ENCODE measurements at regions not wholly inside any gene's neighbourhood (a gene's known extent, or its start where the extent isn't known, plus 50 kb on each side); places are given as distances from the start of the nearest gene placed in this dataset.

DNA sequence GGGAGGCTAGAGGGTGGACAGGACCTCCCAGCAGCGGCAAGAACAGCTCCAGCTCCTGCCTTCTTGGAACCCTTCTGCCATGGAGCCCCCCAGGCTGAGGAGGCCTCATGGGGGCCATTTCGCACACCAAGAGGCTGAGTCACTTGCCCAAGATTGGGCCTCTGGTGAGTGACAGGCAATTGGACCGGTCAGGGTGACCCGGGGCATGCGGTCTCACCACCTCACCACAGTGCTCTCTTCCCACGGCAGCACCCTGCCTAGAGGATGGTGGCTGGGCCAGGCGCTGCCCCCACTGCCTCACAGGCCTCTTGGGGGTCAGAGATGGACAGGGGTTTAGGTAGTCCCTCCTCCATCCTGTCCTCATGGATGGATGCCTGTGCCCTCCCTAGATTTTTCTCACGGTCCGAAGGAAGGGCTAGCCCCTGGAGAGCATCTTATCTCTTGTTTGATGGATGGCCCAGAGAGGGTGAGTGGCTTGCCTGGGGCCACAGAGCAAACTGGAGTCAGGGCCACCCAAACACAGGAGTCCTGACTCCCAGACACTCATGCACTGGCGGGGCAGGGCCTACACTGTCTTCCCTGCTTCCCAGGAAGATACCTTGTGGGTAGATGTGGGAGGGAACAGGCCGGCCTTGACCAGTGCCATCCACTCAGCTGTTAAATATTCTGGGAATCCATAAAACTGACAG, 119.2 kb downstream of the INHBB start:
- no peak for TF ChIP-seq POLR2A (IDR thresholded peaks at IDR 0.05; ENCODE audit: low read depth, low read length)
- no peak for TF ChIP-seq POLR2AphosphoS5 (IDR thresholded peaks at IDR 0.05; ENCODE audit: low read depth, low read length)
- no peak for TF ChIP-seq TAF1 (IDR thresholded peaks at IDR 0.05; ENCODE audit: low read depth, low read length)

Measured in GM12891 (cell line).